ENCODE measurements at regions not wholly inside any gene's neighbourhood (a gene's known extent, or its start where the extent isn't known, plus 50 kb on each side); places are given as distances from the start of the nearest gene placed in this dataset.

DNA sequence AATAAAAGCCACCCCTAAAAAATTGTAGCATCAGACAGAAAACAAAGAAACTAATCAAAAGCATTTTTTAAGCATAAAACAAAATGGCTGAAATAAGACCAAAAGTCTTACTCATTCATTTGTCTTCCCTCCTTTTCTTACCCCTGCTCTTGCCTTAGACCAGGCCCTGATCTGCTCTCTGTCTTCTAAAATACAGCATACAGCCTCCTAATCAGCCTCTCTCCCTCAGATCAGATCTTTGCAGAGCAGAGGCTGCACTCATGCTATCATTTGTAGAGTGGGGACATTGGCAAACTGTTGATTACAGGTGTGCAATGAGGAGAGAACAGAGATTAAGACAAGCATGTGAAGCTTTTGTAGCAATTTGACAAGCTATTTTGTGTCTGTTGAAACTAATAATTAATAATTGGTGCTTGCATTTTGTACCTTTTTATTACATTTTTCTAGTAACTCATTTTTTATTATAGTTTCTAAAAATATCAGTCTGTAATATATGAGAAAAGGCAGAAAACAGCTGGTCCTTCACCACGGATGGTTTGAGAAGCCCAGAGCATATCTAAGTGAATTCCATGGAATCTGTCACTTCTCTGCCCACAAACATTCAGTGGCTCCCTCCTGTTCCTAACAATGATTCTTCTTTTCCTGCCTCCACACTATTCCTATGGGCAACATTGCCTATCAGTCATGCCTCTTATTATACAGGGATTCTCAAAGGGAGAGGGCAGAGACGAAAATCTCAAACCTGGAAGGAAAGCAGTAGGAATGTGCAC lies 286.2 kb upstream of the STT3B start:
- TF ChIP-seq CTCF (IDR thresholded peaks at IDR 0.05) (no peak), POLR2A (IDR thresholded peaks at IDR 0.05) (no peak)
